ENCODE measurements at regions not wholly inside any gene's neighbourhood (a gene's known extent, or its start where the extent isn't known, plus 50 kb on each side); places are given as distances from the start of the nearest gene placed in this dataset.

- TF ChIP-seq CTCF (IDR thresholded peaks at IDR 0.05) (no peak), POLR2A (IDR thresholded peaks at IDR 0.05) (no peak)
Measured at GRCh38 chr13:90585392-90585791, 762.1 kb upstream of the MIR17HG start.

All from esophagus squamous epithelium (tissue), 4 donors.